Spleen (tissue), 11 donors: ENCODE measurements at regions not wholly inside any gene's neighbourhood (a gene's known extent, or its start where the extent isn't known, plus 50 kb on each side); places are given as distances from the start of the nearest gene placed in this dataset.

Experiments
- DNase-seq: peaks from one replicate; pipeline ENCODE4 v3.0.0-alpha.2; 2020
- H3K27ac ChIP-seq, 8 donors: fragments of 200-600 bp; sonication (generic) in 7 of 8; 1 replicate in 4 of 8; 2 replicates in 4 of 8; pipeline versions ENCODE4 v1.5.0 to v1.8.0; 2016 to 2021; ENCODE audit warnings: inconsistent platforms in 4 of 8, mild to moderate bottlenecking in 4 of 8, moderate library complexity in 1 of 8
- H3K27me3 ChIP-seq, 7 donors: fragments of 200-600 bp; sonication (generic) in 6 of 7; replicated peaks in 1 of 7; 1 replicate in 4 of 7; 2 replicates in 3 of 7; pipeline versions ENCODE4 v1.5.0 to v1.8.0; 2016 to 2021; ENCODE audit warnings: inconsistent platforms in 3 of 7, mild to moderate bottlenecking in 1 of 7
- H3K36me3 ChIP-seq, 6 donors: fragments of 200-600 bp; sonication (generic) in 5 of 6; 1 replicate in 4 of 6; 2 replicates in 2 of 6; pipeline versions ENCODE4 v1.5.0 to v1.8.0; 2016 to 2021; ENCODE audit warnings: inconsistent platforms in 2 of 6
- H3K4me1 ChIP-seq, 6 donors: fragments of 200-600 bp; sonication (generic) in 5 of 6; 1 replicate in 3 of 6; 2 replicates in 3 of 6; pipeline versions ENCODE4 v1.5.0 to v1.8.0; 2016 to 2021; ENCODE audit warnings: inconsistent platforms in 3 of 6
- H3K4me3 ChIP-seq, 8 donors: fragments of 200-600 bp; sonication (generic) in 7 of 8; 1 replicate in 4 of 8; 2 replicates in 4 of 8; pipeline versions ENCODE4 v1.5.0 to v1.8.0; 2016 to 2021; ENCODE audit warnings: inconsistent platforms in 4 of 8, mild to moderate bottlenecking in 4 of 8, moderate library complexity in 2 of 8
- H3K9me3 ChIP-seq, 8 donors: fragments of 200-600 bp; sonication (generic) in 7 of 8; 1 replicate in 4 of 8; 2 replicates in 4 of 8; pipeline versions ENCODE4 v1.5.0 to v1.8.0; 2016 to 2021; ENCODE audit warnings: inconsistent platforms in 4 of 8
- CTCF ChIP-seq, 11 experiments: fragments of 200-600 bp in 7 of 11; fragments of 450-650 bp in 4 of 11; sonication (generic) in 4 of 11; IDR thresholded peaks in 8 of 11; conservative IDR thresholded peaks in 3 of 11; 1 replicate in 7 of 11; 2 replicates in 4 of 11; pipeline versions ENCODE4 v1.4.0 to v1.8.0; 2016 to 2021; ENCODE audit warnings: antibody characterized with exemption in 11 of 11, inconsistent platforms in 4 of 11, mild to moderate bottlenecking in 1 of 11
- POLR2A ChIP-seq, 3 donors: fragments of 450-650 bp; IDR thresholded peaks; one replicate each; pipeline ENCODE4 v1.5.1; 2017; ENCODE audit warnings: antibody characterized with exemption in 3 of 3, mild to moderate bottlenecking in 1 of 3
- POLR2AphosphoS5 ChIP-seq, 3 donors: sonication (generic); formaldehyde crosslinking; IDR thresholded peaks; one replicate each; pipeline ENCODE4 v1.5.1; 2017; ENCODE audit warnings: antibody characterized with exemption in 3 of 3
- WGBS, 5 donors: extraction: QIAGEN DNeasy Blood & Tissue Kit in 3 of 5; methylation state at CpG; one replicate each; pipeline versions ENCODE4 v1.1.5 to v1.1.7; 2013 to 2018; 5-methylcytosine and 5-hydroxymethylcytosine counted together
- intact Hi-C: fragments of 100-400 bp; cut with DNase I; formaldehyde crosslinking; loops from one replicate; pipeline ENCODE4 v1.15.0; 2023; ENCODE audit warnings: low total_unique reads
- donor health status: healthy with polysubstance abuse.
- donor health status: DM: no; HTN: no; CAD: no; lungs with moderate emphysema.
- donor health status: DM: no; HTN: no; CAD: no.
- donor health status: Bipolar disorder and iron deficiency.
- donor health status: healthy.
- donor health status: DM: no; HTN: no; CAD: no.
- donor health status: DM: yes; HTN: yes; CAD: no.

DNA sequence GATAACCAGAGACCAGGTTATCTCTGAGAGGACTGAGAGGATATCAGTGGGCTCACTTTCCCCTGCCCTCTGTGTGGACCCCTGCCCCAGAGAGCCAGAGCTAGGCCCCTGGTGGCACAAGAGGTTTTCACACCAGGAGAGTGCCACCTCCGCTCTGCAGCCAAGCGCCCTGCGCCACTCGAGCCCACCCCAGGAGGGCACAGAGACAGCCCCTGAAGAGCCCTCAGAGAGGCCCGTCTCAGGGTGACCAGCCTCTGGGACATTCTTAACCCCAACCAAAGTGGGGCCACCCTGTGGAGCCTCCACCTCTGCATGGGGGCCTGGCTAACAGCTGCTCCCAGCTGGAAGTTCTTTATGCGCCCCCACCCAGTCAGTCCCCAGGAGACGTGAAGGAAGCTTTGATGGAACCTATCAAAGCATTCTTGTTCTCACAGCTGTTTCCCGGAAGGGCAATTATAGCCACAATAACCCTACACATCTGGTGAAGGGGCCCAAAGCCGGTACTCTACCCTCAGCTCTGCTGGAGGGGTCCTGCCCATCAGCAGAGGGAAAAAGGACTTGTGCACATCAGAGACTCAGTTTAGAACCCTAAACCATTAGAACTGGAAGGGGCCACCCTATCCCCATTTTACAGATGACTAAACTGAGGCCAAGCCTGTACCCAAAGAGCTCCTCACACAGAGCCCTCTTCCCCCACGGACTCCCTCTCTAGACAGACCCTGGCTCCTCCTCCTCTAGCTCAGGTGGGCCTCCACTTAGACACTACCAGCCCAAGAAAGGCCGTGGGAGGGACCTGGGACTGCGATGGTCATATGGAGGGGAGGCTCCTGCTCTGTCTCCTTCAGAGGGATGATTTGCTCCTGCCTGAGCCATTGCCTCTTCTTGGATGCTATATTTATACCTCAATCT, 101.1 kb downstream of the ZFP36L2 start:
- Histone ChIP-seq H3K9me3 (peaks cover 0 to under 1% (median 0%) of the 10 kb centered on the region in 8 donors), H3K27ac (peak overlapping the region in 2 of 8 donors; percentile 3 to 99), H3K36me3 (no peaks in the 10 kb centered on the region), H3K4me3 (no peak overlapping the region), H3K27me3 (no peaks in the 10 kb centered on the region), H3K4me1 (peaks cover 32 to 86% (median 48%) of the 10 kb centered on the region in 6 donors)
- TF ChIP-seq POLR2A (IDR thresholded peaks at IDR 0.05): no peak
- no peak for TF ChIP-seq POLR2AphosphoS5 (IDR thresholded peaks at IDR 0.05)
- no peak for TF ChIP-seq CTCF (IDR thresholded peaks at IDR 0.05 in 8 of 11, conservative IDR thresholded peaks at IDR 0.05 in 3 of 11)
- DNase-seq: no peak
- intact Hi-C loops: loop anchor here (10.0 kb wide), 1 partner anchor 359 kb away; no protein-coding TSS in a partner anchor
- 65 to 80% (median 75%) methylated on average over 9 to 12 of the region's 12 CpGs for WGBS, 5 donors

DNA sequence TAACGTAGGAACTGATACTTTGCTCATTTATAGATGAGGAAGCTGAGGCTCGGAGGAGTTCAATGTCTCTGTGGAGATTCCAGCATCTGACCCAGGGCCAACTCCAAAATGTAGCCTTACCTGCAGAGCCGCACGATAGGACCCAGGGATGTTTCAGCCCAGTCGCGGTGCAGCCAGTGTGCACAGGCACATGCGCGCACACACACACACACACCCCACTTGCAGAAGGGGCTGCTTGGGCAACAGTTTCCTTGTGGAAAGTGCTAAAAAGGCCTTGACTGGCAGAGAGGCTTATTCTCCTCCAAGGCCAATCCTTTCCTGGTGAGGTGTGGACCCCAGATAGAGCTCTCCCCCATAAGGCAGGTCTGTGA, 101.7 kb downstream of the ZFP36L2 start:
- Histone ChIP-seq H3K4me3 (no peak overlapping the region), H3K27me3 (no peaks in the 10 kb centered on the region), H3K27ac (peak overlapping the region in 2 of 8 donors; percentile 3 to 21), H3K36me3 (no peaks in the 10 kb centered on the region), H3K4me1 (peaks cover 25 to 79% (median 41%) of the 10 kb centered on the region in 6 donors), H3K9me3 (peaks cover 0 to 6% (median 0%) of the 10 kb centered on the region in 8 donors)
- intact Hi-C loops: loop anchor here (10.0 kb wide), 1 partner anchor 360 kb away; no protein-coding TSS in a partner anchor
- no peak for DNase-seq
- 76 to 91% (median 81%) methylated on average over 8 of the region's 8 CpGs for WGBS, 5 donors
- TF ChIP-seq CTCF (IDR thresholded peaks at IDR 0.05 in 8 of 11, conservative IDR thresholded peaks at IDR 0.05 in 3 of 11) (no peak), POLR2AphosphoS5 (IDR thresholded peaks at IDR 0.05) (no peak), POLR2A (IDR thresholded peaks at IDR 0.05) (no peak)

- no peaks in the 10 kb centered on the region for H3K27me3 ChIP-seq
- H3K4me3 ChIP-seq: no peak overlapping the region
- intact Hi-C loops: loop anchor here (10.0 kb wide), 1 partner anchor 361 kb away; no protein-coding TSS in a partner anchor
- 55 to 69% (median 66%) methylated on average over 9 of the region's 9 CpGs for WGBS, 5 donors
- peak overlapping the region in 1 of 8 donors; percentile 21 for H3K27ac ChIP-seq
- TF ChIP-seq POLR2AphosphoS5 (IDR thresholded peaks at IDR 0.05) (no peak), POLR2A (IDR thresholded peaks at IDR 0.05) (no peak), CTCF (IDR thresholded peaks at IDR 0.05 in 8 of 11, conservative IDR thresholded peaks at IDR 0.05 in 3 of 11) (no peak)
- peaks cover 0 to 11% (median 0%) of the 10 kb centered on the region in 8 donors for H3K9me3 ChIP-seq
- peaks cover 20 to 73% (median 36%) of the 10 kb centered on the region in 6 donors for H3K4me1 ChIP-seq
- DNase-seq: peak; percentile 75
- H3K36me3 ChIP-seq: no peaks in the 10 kb centered on the region
These were observed 102.3 kb downstream of the ZFP36L2 start for GRCh38 chr2:43123981-43124686.
